ENCODE measurements at regions not wholly inside any gene's neighbourhood (a gene's known extent, or its start where the extent isn't known, plus 50 kb on each side); places are given as distances from the start of the nearest gene placed in this dataset.

DNA sequence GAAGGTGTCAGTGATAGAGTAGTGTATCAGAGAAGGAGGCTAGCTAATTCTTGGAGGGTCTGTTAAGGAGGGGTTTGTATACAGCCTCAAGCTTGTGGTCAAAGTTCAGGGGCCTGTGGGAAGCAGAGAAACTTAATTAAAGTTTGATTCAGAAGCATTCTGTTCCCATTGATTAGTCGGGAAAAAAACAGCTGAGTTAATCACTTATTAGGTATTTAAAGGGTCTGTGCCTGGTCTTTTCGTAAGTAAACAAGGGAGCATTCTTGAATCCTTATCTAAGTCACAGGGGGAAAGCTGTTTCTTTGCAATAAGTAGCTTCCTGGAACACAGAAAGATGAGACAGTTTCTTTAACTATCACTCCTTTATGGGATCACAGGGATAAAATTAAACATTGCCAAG lies 492.1 kb downstream of the PCDH10 start (continued):
- TF ChIP-seq RXRA (IDR thresholded peaks at IDR 0.05; ENCODE audit: borderline replicate concordance, low read depth): no peak
- no peak for TF ChIP-seq MXI1 (IDR thresholded peaks at IDR 0.05; ENCODE audit: low read depth, low read length)
- no peak for TF ChIP-seq MEF2A (IDR thresholded peaks at IDR 0.05; ENCODE audit: borderline replicate concordance, low read depth)
- TF ChIP-seq JUND (IDR thresholded peaks at IDR 0.05): no peak
- TF ChIP-seq, protein P1, sequence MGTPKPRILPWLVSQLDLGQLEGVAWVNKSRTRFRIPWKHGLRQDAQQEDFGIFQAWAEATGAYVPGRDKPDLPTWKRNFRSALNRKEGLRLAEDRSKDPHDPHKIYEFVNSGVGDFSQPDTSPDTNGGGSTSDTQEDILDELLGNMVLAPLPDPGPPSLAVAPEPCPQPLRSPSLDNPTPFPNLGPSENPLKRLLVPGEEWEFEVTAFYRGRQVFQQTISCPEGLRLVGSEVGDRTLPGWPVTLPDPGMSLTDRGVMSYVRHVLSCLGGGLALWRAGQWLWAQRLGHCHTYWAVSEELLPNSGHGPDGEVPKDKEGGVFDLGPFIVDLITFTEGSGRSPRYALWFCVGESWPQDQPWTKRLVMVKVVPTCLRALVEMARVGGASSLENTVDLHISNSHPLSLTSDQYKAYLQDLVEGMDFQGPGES (IDR thresholded peaks at IDR 0.05; ENCODE audit: low read depth, low read length): no peak
- no peak for TF ChIP-seq NFIC (IDR thresholded peaks at IDR 0.05; ENCODE audit: borderline replicate concordance)
- no peak for TF ChIP-seq RAD21 (IDR thresholded peaks at IDR 0.05; ENCODE audit: low read length)
- no peak for TF ChIP-seq SMC3 (IDR thresholded peaks at IDR 0.05; ENCODE audit: low read depth, low read length)
- TF ChIP-seq EZH2phosphoT487 (IDR thresholded peaks at IDR 0.05; ENCODE audit: borderline replicate concordance, low read depth): no peak
- no peak for TF ChIP-seq FOXM1 (IDR thresholded peaks at IDR 0.05; ENCODE audit: low read depth)

DNA sequence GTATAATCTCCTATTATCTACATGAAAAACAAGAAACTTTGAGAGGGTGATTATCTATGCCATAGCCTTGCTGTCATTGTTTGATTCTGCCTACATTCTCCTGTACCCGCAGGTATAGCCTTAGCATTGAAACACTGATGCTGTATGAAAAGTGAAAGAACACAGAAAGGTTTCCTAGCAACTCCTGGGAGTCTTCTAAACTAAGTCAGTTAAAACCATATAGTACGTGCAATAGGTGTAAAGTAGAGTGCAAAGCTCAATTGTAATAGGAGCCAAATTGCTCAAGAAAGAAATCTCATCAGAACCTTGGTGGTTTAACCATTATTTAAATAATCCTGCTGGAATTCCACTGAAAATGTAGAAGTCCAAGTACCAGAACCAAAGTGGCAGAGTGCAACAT lies 489.7 kb downstream of the PCDH10 start:
- no peaks in the 10 kb centered on the region for H3K4me1 ChIP-seq (ENCODE audit: control insufficient read depth in 1 of 2, insufficient read depth in 2 of 2, low read depth in 1 of 2, low read length in 1 of 2)
- no peaks in the 10 kb centered on the region for H3K36me3 ChIP-seq (replicated peaks in 1 of 2; ENCODE audit: control insufficient read depth in 1 of 2, insufficient read depth in 2 of 2, low read length in 1 of 2)
- no peaks in the 10 kb centered on the region for H3K9me3 ChIP-seq
- no peak overlapping the region for H3K9ac ChIP-seq
- WGBS (ENCODE audit: low lambda C conversion rate): 9% methylated on average over 2 of the region's 2 CpGs
- H3K27ac ChIP-seq (ENCODE audit: low read depth in 2 of 2, low read length in 1 of 2): no peak overlapping the region
- CTCF ChIA-PET: no interaction called here
- H2AFZ ChIP-seq (ENCODE audit: low read depth): no peak overlapping the region
- H3K4me3 ChIP-seq (ENCODE audit: low read depth in 2 of 2, low read length in 1 of 2): no peak overlapping the region
- DNase-seq: no peak
- no peaks in the 10 kb centered on the region for H3K27me3 ChIP-seq (ENCODE audit: insufficient read depth)
- H3F3A ChIP-seq (replicated peaks; ENCODE audit: insufficient read depth): no peaks in the 10 kb centered on the region
- H3K9me2 ChIP-seq: no peaks in the 10 kb centered on the region; the same call in 1 of the 2 replicates
- H3K79me2 ChIP-seq (ENCODE audit: insufficient read depth): no peaks in the 10 kb centered on the region
- TF ChIP-seq FOSL2 (IDR thresholded peaks at IDR 0.05; ENCODE audit: borderline replicate concordance, low read depth) (no peak), EP300 (IDR thresholded peaks at IDR 0.05; ENCODE audit: borderline replicate concordance in 1 of 2, low read depth in 1 of 2, low read length in 1 of 2) (no peak), NFIC (IDR thresholded peaks at IDR 0.05; ENCODE audit: borderline replicate concordance) (no peak), CHD2 (IDR thresholded peaks at IDR 0.05; ENCODE audit: low read length, partially characterized antibody) (no peak), USF2 (IDR thresholded peaks at IDR 0.05; ENCODE audit: borderline replicate concordance, low read depth, low read length) (no peak), PBX3 (IDR thresholded peaks at IDR 0.05) (no peak), SMC3 (IDR thresholded peaks at IDR 0.05; ENCODE audit: low read depth, low read length) (no peak)
- TF ChIP-seq, protein P2, sequence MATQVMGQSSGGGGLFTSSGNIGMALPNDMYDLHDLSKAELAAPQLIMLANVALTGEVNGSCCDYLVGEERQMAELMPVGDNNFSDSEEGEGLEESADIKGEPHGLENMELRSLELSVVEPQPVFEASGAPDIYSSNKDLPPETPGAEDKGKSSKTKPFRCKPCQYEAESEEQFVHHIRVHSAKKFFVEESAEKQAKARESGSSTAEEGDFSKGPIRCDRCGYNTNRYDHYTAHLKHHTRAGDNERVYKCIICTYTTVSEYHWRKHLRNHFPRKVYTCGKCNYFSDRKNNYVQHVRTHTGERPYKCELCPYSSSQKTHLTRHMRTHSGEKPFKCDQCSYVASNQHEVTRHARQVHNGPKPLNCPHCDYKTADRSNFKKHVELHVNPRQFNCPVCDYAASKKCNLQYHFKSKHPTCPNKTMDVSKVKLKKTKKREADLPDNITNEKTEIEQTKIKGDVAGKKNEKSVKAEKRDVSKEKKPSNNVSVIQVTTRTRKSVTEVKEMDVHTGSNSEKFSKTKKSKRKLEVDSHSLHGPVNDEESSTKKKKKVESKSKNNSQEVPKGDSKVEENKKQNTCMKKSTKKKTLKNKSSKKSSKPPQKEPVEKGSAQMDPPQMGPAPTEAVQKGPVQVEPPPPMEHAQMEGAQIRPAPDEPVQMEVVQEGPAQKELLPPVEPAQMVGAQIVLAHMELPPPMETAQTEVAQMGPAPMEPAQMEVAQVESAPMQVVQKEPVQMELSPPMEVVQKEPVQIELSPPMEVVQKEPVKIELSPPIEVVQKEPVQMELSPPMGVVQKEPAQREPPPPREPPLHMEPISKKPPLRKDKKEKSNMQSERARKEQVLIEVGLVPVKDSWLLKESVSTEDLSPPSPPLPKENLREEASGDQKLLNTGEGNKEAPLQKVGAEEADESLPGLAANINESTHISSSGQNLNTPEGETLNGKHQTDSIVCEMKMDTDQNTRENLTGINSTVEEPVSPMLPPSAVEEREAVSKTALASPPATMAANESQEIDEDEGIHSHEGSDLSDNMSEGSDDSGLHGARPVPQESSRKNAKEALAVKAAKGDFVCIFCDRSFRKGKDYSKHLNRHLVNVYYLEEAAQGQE (IDR thresholded peaks at IDR 0.05; ENCODE audit: low read depth, low read length): no peak
- TF ChIP-seq, protein P1 (IDR thresholded peaks at IDR 0.05; ENCODE audit: low read depth, low read length): no peak
- no peak overlapping the region for H3K4me2 ChIP-seq
- POLR2A ChIA-PET: no interaction called here
- no peaks in the 10 kb centered on the region for H4K20me1 ChIP-seq (ENCODE audit: insufficient read depth)
